HUES64 (cell line): ENCODE measurements at regions not wholly inside any gene's neighbourhood (a gene's known extent, or its start where the extent isn't known, plus 50 kb on each side); places are given as distances from the start of the nearest gene placed in this dataset.

Experiments
- H3K27ac ChIP-seq: 2 replicates; pipeline ENCODE4 v1.7.0; 2013; ENCODE audit warnings: low read depth, low read length, inconsistent platforms
- H3K27me3 ChIP-seq: 2 replicates; pipeline ENCODE4 v1.6.1; 2013; ENCODE audit warnings: mild to moderate bottlenecking, low read length; ENCODE audit not compliant: insufficient read depth
- H3K36me3 ChIP-seq: 2 replicates; pipeline ENCODE4 v1.6.1; 2013; ENCODE audit warnings: mild to moderate bottlenecking, low read length; ENCODE audit not compliant: insufficient read depth
- H3K4me1 ChIP-seq: 2 replicates; pipeline ENCODE4 v1.6.1; 2013; ENCODE audit warnings: mild to moderate bottlenecking, low read length, moderate library complexity; ENCODE audit not compliant: insufficient read depth
- H3K4me3 ChIP-seq: 2 replicates; pipeline ENCODE4 v1.5.1; 2013; ENCODE audit warnings: mild to moderate bottlenecking, low read length, moderate library complexity
- H3K9ac ChIP-seq: 2 replicates; pipeline ENCODE4 v1.6.1; 2013; ENCODE audit warnings: mild to moderate bottlenecking, low read depth, low read length
- H3K9me3 ChIP-seq: 2 replicates; pipeline ENCODE4 v1.6.1; 2013; ENCODE audit warnings: low read depth, low read length; ENCODE audit not compliant: insufficient read depth
- WGBS: fragments of 150-250, 120-280 bp; methylation state at CpG from one replicate; pipeline ENCODE4 v1.1.7; 2013; ENCODE audit warnings: missing lambda C conversion rate; 5-methylcytosine and 5-hydroxymethylcytosine counted together

DNA sequence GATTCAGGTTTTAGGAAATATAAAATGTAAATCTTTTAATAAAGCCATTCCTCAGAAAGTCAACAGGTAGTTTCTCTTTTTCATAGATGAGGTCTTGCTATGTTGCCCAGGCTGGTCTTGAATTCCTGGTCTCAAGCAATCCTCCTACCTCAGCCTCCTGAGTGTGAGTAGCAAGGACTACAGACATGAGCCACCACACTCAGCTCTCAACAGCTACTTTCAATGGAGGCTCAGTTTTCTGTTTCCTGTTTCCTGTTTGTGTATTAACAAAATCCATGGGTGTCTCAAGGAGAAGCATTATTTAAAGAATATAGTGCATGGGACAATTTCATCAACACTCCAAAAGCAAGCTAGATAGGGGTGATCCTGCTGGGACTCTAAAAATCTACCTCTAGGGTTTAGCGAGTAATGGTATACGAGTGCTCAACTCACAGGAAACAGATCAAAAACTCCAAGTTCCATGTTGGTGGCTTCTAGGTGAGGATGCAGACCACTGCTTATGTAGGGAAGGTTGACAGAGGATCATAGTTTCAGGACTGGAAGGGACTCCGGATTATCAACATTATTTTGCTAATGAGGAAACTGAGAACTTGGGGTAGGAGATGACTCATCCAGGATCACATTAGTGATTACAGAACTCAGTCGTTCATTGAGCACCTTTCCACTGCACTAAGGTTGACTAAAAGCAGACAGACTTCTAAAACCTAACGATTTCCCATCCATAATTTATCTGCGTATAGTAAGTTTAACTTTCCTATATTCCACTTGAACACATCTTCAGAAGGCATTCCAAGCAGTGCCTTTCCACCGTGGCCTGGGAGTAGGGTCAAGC, 61.7 kb upstream of the WIPF1 start:
- Histone ChIP-seq H3K27ac (no peak overlapping the region), H3K9me3 (0 out of 2 replicates have a peak, but pooled peaks cover 10% of the 10 kb centered on the region), H3K9ac (no peak overlapping the region), H3K4me1 (0 out of 2 replicates have a peak, but pooled peaks cover 4% of the 10 kb centered on the region), H3K4me3 (no peak overlapping the region), H3K27me3 (no peaks in the 10 kb centered on the region), H3K36me3 (peaks cover 2% of the 10 kb centered on the region; the same call in 1 of the 2 replicates)
- 84% methylated on average over 7 of the region's 7 CpGs for WGBS

DNA sequence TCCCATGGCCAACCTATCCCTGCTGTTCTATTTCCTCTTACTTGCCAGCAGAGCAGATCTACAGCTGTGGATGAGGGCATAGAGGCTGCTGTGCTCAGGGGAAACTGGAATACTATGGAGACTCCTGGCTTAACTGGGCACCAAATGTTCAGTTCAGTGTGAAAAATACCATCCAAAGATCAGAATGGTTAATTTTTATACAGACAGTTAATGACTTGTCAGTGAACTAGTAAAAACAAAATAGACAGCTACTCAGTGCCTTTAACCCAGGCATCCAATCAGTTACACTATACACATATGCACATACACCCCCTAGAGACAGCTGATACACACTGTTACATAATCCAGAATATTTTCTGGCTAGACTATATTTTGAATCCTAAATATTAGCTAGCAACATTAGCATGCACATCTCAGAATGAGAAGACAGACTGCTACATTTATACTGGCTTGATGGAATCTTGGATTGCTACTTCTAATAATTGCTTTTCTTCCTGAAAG, 59.1 kb upstream of the WIPF1 start:
- Histone ChIP-seq H3K27me3 (no peaks in the 10 kb centered on the region), H3K36me3 (peaks cover 2% of the 10 kb centered on the region; the same call in 1 of the 2 replicates), H3K4me3 (no peak overlapping the region), H3K9me3 (0 out of 2 replicates have a peak, but pooled peaks cover 10% of the 10 kb centered on the region), H3K27ac (no peak overlapping the region), H3K4me1 (no peaks in the 10 kb centered on the region), H3K9ac (no peak overlapping the region)

DNA sequence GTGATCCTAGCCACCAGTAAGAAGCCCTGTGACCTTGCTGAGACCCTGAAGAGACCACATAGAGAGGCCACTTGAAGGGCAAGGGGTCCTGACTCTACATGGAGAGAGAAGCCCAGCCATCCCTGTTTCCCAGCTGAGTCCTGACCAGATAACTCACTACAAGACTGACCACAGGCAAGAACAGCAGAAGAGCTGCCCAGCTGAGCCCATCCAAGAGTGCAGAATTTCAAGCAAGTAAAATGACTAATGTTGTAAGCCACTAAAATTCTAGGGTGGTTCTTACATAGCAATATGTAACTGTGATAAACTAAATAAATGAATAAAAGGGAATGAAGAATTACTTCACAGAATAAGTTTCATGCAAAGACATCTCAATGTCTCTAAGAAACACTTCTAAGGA, 58.4 kb upstream of the WIPF1 start:
- Histone ChIP-seq H3K36me3 (peaks cover 2% of the 10 kb centered on the region; the same call in 1 of the 2 replicates), H3K27me3 (no peaks in the 10 kb centered on the region), H3K4me3 (no peak overlapping the region), H3K27ac (no peak overlapping the region), H3K9me3 (0 out of 2 replicates have a peak, but pooled peaks cover 10% of the 10 kb centered on the region), H3K9ac (no peak overlapping the region), H3K4me1 (no peaks in the 10 kb centered on the region)

DNA sequence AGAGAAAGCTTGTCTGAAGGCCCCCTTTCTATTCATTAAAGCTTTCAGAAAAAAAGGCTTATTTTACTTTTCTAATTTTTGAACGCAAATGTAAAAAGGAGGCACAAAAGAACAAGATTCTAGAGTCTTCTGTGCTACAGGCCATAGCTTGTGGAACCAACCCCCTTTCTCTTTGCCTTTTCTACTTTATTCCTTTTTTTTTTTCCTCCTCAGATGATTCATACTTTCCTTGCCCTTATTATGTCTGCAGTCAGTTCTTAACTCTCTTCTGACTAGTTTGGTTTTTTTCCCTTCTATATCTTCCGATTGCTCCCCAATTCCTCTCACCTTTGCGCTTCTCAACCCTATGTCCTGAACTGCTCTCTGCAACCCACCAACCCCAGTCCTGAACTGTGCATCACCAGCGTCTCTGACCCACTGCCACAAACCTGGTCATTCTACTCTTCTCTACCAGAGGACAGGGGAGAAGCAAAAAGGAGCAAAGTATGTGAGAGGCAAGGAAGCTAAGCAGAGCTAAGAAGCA, 56.9 kb upstream of the WIPF1 start:
- H3K27ac ChIP-seq, result no peak overlapping the region
- H3K4me1 ChIP-seq, result no peaks in the 10 kb centered on the region
- H3K36me3 ChIP-seq, result peaks cover 2% of the 10 kb centered on the region; the same call in 1 of the 2 replicates
- no peaks in the 10 kb centered on the region for H3K27me3 ChIP-seq
- no peak overlapping the region for H3K4me3 ChIP-seq
- 0 out of 2 replicates have a peak, but pooled peaks cover 10% of the 10 kb centered on the region for H3K9me3 ChIP-seq
- WGBS, result 94% methylated on average over 4 of the region's 4 CpGs
- H3K9ac ChIP-seq, result no peak overlapping the region

DNA sequence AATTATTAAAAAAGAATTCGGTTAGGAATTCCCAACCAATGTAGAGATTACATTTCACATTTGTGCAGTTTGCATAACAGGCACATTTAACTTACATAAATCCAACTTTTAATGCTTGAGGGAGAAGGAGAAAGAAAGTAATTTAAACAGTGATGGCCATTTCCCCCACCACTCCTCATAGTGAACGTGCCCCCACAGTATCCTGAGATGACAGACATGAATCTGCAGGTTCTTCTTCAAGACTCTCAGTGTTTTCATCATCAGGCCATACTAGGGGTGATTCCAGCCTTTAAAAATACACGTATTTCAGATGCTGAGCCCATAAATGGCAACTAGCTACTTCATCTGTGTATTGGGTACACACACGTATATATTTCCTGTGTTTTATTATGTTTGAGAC, 51.3 kb upstream of the WIPF1 start:
- H3K36me3 ChIP-seq, result no peaks in the 10 kb centered on the region
- WGBS, result 94% methylated on average over 4 of the region's 4 CpGs
- H3K4me3 ChIP-seq, result no peak overlapping the region
- H3K27me3 ChIP-seq, result no peaks in the 10 kb centered on the region
- no peak overlapping the region for H3K9ac ChIP-seq
- H3K4me1 ChIP-seq, result no peaks in the 10 kb centered on the region
- H3K9me3 ChIP-seq, result peaks cover 4% of the 10 kb centered on the region; the same call in 1 of the 2 replicates
- H3K27ac ChIP-seq, result no peak overlapping the region
